Spleen (tissue), 7 donors: ENCODE measurements at regions not wholly inside any gene's neighbourhood (a gene's known extent, or its start where the extent isn't known, plus 50 kb on each side); places are given as distances from the start of the nearest gene placed in this dataset.

Source experiments
- CTCF ChIP-seq, 11 experiments: fragments of 200-600 bp in 7 of 11; fragments of 450-650 bp in 4 of 11; sonication (generic) in 4 of 11; IDR thresholded peaks in 8 of 11; conservative IDR thresholded peaks in 3 of 11; 1 replicate in 7 of 11; 2 replicates in 4 of 11; pipeline versions ENCODE4 v1.4.0 to v1.8.0; 2016 to 2021; ENCODE audit warnings: antibody characterized with exemption in 11 of 11, inconsistent platforms in 4 of 11, mild to moderate bottlenecking in 1 of 11
- POLR2A ChIP-seq, 3 donors: fragments of 450-650 bp; IDR thresholded peaks; one replicate each; pipeline ENCODE4 v1.5.1; 2017; ENCODE audit warnings: antibody characterized with exemption in 3 of 3, mild to moderate bottlenecking in 1 of 3
- POLR2AphosphoS5 ChIP-seq, 3 donors: sonication (generic); formaldehyde crosslinking; IDR thresholded peaks; one replicate each; pipeline ENCODE4 v1.5.1; 2017; ENCODE audit warnings: antibody characterized with exemption in 3 of 3
- donor health status: DM: no; HTN: no; CAD: no; lungs with moderate emphysema.
- donor health status: DM: no; HTN: no; CAD: no.
- donor health status: DM: no; HTN: no; CAD: no.

- no peak for TF ChIP-seq CTCF (IDR thresholded peaks at IDR 0.05 in 8 of 11, conservative IDR thresholded peaks at IDR 0.05 in 3 of 11)
- no peak for TF ChIP-seq POLR2A (IDR thresholded peaks at IDR 0.05)
- peak in 1 of 3 donors; percentile 36 for TF ChIP-seq POLR2AphosphoS5 (IDR thresholded peaks at IDR 0.05)
These were observed 430.9 kb upstream of the HNRNPA3 start for GRCh38 chr2:176781570-176782217.
